ENCODE measurements at regions not wholly inside any gene's neighbourhood (a gene's known extent, or its start where the extent isn't known, plus 50 kb on each side); places are given as distances from the start of the nearest gene placed in this dataset.

- TF ChIP-seq EZH2phosphoT487 (IDR thresholded peaks at IDR 0.05; ENCODE audit: borderline replicate concordance), result no peak
- no peak for TF ChIP-seq CTCF (conservative IDR thresholded peaks at IDR 0.05; ENCODE audit: low read length)
- H3K27me3 ChIP-seq (ENCODE audit: insufficient read depth, low read length, poor library complexity, severe bottlenecking), result no peaks in the 10 kb centered on the region
Measured at GRCh38 chr4:174137698-174138097, 145.8 kb downstream of the FBXO8 start.

GRCh38 chr4:174135936-174136406 is 147.5 kb downstream of the FBXO8 start:
- no peak overlapping the region for H2AFZ ChIP-seq (ENCODE audit: low read length)
- no peak overlapping the region for H3K4me2 ChIP-seq (ENCODE audit: low read depth, low read length, poor library complexity, severe bottlenecking)
- H3K36me3 ChIP-seq (ENCODE audit: insufficient read depth, low read length), result no peaks in the 10 kb centered on the region
- no peak overlapping the region for H3K4me3 ChIP-seq (ENCODE audit: low read length, poor library complexity, severe bottlenecking)
- H3K27me3 ChIP-seq (ENCODE audit: insufficient read depth, low read length, poor library complexity, severe bottlenecking), result no peaks in the 10 kb centered on the region
- no peaks in the 10 kb centered on the region for H3K9me2 ChIP-seq (replicated peaks; ENCODE audit: low read depth, low read length)
- H3F3A ChIP-seq (ENCODE audit: low read depth), result no peaks in the 10 kb centered on the region
- H3K9me3 ChIP-seq (ENCODE audit: insufficient read depth, low read depth, low read length), result no peaks in the 10 kb centered on the region
- H3K9ac ChIP-seq (ENCODE audit: low read depth, low read length, poor library complexity, severe bottlenecking), result no peak overlapping the region
- TF ChIP-seq EZH2phosphoT487 (IDR thresholded peaks at IDR 0.05; ENCODE audit: borderline replicate concordance) (no peak), CTCF (conservative IDR thresholded peaks at IDR 0.05; ENCODE audit: low read length) (no peak)
- H3K79me2 ChIP-seq (ENCODE audit: insufficient read depth, low read length), result no peaks in the 10 kb centered on the region
- no peaks in the 10 kb centered on the region for H3K4me1 ChIP-seq (ENCODE audit: insufficient read depth, low read length, poor library complexity, severe bottlenecking)
- no peaks in the 10 kb centered on the region for H4K20me1 ChIP-seq (ENCODE audit: insufficient read depth, low read length, poor library complexity, severe bottlenecking)

More at GRCh38 chr4:174137698-174138097, 145.8 kb downstream of the FBXO8 start:
- Histone ChIP-seq H3K9me2 (replicated peaks; ENCODE audit: low read depth, low read length) (no peaks in the 10 kb centered on the region), H3K9me3 (ENCODE audit: insufficient read depth, low read depth, low read length) (no peaks in the 10 kb centered on the region), H3K4me2 (ENCODE audit: low read depth, low read length, poor library complexity, severe bottlenecking) (no peak overlapping the region), H3K4me1 (ENCODE audit: insufficient read depth, low read length, poor library complexity, severe bottlenecking) (no peaks in the 10 kb centered on the region), H3K36me3 (ENCODE audit: insufficient read depth, low read length) (no peaks in the 10 kb centered on the region), H3K9ac (ENCODE audit: low read depth, low read length, poor library complexity, severe bottlenecking) (no peak overlapping the region), H4K20me1 (ENCODE audit: insufficient read depth, low read length, poor library complexity, severe bottlenecking) (no peaks in the 10 kb centered on the region), H3K79me2 (ENCODE audit: insufficient read depth, low read length) (no peaks in the 10 kb centered on the region), H2AFZ (ENCODE audit: low read length) (no peak overlapping the region), H3K4me3 (ENCODE audit: low read length, poor library complexity, severe bottlenecking) (no peak overlapping the region), H3F3A (ENCODE audit: low read depth) (no peaks in the 10 kb centered on the region)

GRCh38 chr4:174135530-174135929 is 147.9 kb downstream of the FBXO8 start:
- H3K4me2 ChIP-seq (ENCODE audit: low read depth, low read length, poor library complexity, severe bottlenecking), result no peak overlapping the region
- H3K79me2 ChIP-seq (ENCODE audit: insufficient read depth, low read length), result no peaks in the 10 kb centered on the region
- no peaks in the 10 kb centered on the region for H3K27me3 ChIP-seq (ENCODE audit: insufficient read depth, low read length, poor library complexity, severe bottlenecking)
- TF ChIP-seq CTCF (conservative IDR thresholded peaks at IDR 0.05; ENCODE audit: low read length), result no peak
- H4K20me1 ChIP-seq (ENCODE audit: insufficient read depth, low read length, poor library complexity, severe bottlenecking), result no peaks in the 10 kb centered on the region
- H3K9me3 ChIP-seq (ENCODE audit: insufficient read depth, low read depth, low read length), result no peaks in the 10 kb centered on the region
- no peaks in the 10 kb centered on the region for H3F3A ChIP-seq (ENCODE audit: low read depth)
- no peak overlapping the region for H3K4me3 ChIP-seq (ENCODE audit: low read length, poor library complexity, severe bottlenecking)
- no peak overlapping the region for H2AFZ ChIP-seq (ENCODE audit: low read length)
- H3K36me3 ChIP-seq (ENCODE audit: insufficient read depth, low read length), result no peaks in the 10 kb centered on the region
- no peak overlapping the region for H3K9ac ChIP-seq (ENCODE audit: low read depth, low read length, poor library complexity, severe bottlenecking)
- H3K9me2 ChIP-seq (replicated peaks; ENCODE audit: low read depth, low read length), result no peaks in the 10 kb centered on the region
- no peaks in the 10 kb centered on the region for H3K4me1 ChIP-seq (ENCODE audit: insufficient read depth, low read length, poor library complexity, severe bottlenecking)

All from Loucy (cell line).